T47D (cell line): ENCODE measurements at regions not wholly inside any gene's neighbourhood (a gene's known extent, or its start where the extent isn't known, plus 50 kb on each side); places are given as distances from the start of the nearest gene placed in this dataset.

Experiments
- DNase-seq, 2 experiments: peaks; one replicate each; pipeline versions ENCODE4 v3.0.0 to v3.0.0-alpha.2; 2011 to 2012; ENCODE audit warnings: low read depth in 1 of 2, low spot score in 1 of 2
- JUND ChIP-seq: IDR thresholded peaks from 2 replicates; pipeline ENCODE4 v1.6.1; 2012; ENCODE audit warnings: low read depth
- in situ Hi-C: cut with HindIII; loops from 2 replicates; pipeline ENCODE4 v1.10.0; 2016; ENCODE audit warnings: low sequenced_read_pairs, low pct_unique_long_range_greater_than_20kb

DNA sequence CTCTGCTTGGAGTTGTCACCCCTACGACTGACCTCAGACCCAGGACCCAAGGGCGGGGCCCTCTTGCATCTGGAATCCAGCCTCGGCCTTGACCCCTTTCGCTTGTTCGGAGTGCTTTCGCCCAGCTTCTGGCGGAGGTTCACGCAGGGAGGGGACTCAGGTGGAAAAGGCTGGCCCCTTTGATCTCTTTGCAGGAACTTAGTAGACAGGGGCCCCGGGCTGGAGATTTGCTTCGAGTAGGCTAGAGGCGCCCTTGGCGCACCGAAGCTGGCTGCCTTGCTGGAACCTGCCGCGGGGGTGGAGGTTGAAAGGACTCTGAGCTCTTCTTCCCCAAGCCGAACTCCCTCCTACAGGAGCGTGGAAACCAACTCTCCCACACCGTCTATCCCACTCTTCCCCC lies 255.1 kb downstream of the OTUD1 start:
- in situ Hi-C loops: no loop called here
- TF ChIP-seq JUND: no peak
- no peak for DNase-seq

DNA sequence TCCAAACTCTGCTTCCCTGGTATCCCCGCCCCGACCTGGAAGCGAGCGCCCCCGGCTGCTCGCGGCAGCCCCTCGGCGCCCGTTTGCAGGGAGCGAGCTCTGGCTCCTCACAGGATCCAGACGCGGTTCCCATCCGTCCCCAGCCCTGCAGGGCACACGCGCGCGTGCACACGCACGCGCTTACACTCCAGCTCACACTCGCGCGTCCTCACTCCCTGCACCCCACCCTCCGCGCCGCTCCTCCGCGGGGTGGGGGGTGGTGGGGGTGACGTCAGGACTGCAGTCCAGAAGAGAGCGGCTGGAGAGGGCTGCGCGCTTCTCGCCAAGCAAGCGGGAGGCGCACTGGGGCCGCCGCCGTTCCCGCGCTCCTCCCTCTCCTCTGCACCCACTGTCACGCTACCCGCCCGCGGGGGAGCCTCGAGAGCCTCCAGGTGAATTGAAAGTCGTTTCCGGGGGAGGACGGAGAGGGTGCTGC lies 255.6 kb downstream of the OTUD1 start:
- no peak for TF ChIP-seq JUND
- in situ Hi-C loops: no loop called here
- no peak for DNase-seq

DNA sequence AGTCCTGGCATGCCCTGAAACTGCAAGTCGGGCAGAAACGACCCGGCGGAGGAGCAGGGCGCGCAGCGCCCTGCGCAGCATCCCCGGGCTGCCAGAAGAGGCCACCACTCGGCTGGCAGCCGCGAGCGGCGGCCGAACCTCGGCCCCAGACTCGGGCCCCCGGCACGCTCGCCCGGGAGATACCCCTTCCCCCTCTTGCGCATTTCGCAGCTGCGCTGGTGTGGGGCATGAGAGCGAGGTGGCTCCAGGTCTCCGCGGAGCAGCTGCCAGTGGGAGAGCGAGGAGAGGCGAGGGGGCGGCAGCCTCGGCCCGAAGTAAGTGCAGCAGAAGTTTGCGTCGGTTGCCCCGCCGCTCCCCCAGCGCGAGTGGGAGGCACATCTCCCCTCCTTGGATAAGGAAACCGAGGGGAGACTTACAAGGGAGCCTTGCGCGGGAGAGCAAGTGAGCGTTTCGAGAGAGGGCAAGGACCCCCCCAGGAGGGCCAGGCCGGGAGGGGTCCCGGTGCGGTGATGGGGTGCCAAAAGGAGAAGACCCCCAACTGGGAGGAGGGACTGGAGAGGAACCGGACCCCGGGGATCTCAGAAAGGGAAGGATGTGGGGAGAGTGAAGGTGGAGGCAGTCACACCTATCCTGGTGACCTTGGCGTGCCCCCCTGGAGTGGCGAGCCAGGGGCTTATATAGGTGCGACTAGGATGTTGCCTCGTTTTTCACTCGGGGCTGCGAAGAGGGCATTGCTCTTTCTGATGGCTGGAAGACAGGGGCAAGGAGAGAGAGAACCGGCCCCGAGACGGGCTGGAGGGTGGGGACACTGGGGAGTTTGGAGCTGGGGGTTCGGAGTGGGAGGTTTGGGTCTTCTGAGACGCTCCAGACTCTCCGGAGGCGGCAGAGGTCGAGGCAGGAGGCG lies 256.3 kb downstream of the OTUD1 start:
- TF ChIP-seq JUND: no peak
- DNase-seq: no peak
- in situ Hi-C loops: no loop called here

DNA sequence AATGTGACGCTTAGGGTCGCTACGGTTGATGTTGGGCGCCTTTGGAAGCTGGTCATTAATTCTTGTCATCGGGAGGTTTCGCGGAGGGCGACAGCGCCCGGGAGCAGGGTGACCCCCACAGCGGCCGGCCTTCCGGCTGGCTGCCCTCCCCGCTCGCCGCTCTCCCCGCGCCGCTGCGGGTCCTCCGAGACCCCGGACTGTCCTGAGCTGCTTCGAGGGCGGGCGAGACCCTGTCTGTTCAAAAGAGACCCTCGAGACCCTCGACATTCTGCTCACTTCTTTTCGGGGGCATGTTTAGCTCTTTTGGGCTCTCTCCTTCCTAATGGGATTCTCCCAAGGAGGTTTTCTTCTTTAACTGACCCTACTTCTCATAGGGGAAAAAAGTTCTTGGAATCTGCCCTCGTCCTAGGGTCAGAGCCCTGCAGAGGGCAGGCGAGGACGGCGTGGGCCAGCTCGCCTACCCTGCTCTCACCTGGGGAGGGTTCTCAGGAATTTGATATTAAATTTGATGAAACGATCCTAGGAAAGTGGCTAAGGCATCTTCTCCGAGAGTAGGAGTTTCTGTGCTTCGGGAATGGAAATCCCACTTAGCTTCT lies 257.0 kb downstream of the OTUD1 start:
- no peak for DNase-seq
- in situ Hi-C loops: no loop called here
- no peak for TF ChIP-seq JUND

DNA sequence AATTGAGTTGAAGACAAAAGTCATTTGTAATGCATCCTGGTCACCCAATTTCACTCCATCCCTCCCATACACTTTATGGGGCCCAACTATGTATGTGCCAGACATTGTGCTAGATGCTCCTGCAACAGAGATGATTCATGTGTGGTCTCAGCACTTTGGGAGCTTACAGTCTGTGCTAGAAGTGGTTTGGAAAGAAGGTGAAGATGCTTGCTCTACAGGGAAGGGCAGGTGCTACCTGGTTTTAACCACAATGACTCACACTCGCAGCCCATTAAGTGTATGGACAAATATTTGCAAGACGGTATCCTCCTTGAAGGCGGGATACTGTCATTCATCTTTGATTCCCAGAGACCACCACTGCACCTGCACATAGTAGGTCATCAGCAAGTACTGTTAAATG lies 257.6 kb downstream of the OTUD1 start:
- no peak for TF ChIP-seq JUND
- peak in 1 of 2 experiments; percentile 35 for DNase-seq
- in situ Hi-C loops: no loop called here

DNA sequence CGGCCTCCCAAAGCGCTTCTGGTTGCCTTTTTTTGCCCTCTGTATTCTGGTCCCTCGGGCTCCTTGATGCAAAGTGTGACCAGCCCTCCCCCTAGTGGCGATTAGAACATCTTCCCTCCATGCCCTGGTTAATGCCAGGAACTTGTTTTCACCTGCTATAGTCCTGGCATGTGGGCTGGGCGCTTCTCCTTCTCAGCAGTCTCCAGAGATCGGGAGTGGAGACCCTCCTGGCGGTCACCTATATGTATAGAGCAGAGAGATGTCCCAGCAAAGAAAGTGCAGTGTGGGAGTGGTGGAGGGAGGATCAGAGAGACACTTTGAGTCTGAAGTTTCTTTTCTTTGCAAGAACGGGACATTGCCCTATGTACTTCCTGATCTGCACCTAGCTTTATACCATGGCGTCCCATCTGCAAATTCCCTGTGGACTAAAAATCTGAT lies 264.1 kb downstream of the OTUD1 start:
- no peak for TF ChIP-seq JUND
- peak; percentile 46 to 89 for DNase-seq
- in situ Hi-C loops: no loop called here

DNA sequence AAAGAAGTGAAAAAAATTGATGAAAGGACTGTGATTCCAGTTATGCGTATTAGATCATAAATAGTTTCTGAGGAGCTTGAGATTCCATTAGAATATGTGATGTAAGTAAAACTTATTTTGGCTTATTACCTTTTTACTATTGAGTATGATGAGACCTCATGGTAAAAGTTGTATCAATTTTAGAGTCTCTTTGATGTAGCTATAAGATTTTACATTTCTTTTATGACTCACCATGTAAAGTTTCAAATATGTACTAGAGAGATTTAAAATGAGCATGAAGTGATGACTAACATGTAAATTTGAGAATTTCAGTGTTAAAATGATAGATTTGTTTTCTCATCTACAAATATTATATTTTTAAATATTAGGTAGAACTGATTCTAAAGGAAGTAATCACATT lies 276.5 kb downstream of the OTUD1 start:
- DNase-seq: no peak
- no peak for TF ChIP-seq JUND
- in situ Hi-C loops: no loop called here

DNA sequence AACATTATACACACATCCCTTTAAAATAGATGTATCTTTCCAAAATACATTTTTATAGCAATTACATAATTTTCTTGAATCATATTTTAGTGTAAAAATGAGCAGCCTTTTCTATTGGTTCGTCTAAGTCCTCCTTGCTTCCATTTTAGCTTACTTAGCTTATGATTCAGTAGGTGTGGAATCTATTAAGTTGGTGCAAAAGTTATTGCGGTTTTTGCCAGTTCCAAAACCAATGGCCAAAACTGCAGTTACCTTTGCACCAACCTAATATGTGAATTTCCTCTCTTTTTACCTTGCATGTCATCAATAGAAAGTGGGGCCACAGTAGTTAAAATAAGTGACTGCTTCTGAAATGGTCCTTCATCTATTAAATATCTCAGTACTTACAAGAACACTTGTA lies 279.0 kb downstream of the OTUD1 start:
- in situ Hi-C loops: no loop called here
- no peak for TF ChIP-seq JUND
- no peak for DNase-seq

DNA sequence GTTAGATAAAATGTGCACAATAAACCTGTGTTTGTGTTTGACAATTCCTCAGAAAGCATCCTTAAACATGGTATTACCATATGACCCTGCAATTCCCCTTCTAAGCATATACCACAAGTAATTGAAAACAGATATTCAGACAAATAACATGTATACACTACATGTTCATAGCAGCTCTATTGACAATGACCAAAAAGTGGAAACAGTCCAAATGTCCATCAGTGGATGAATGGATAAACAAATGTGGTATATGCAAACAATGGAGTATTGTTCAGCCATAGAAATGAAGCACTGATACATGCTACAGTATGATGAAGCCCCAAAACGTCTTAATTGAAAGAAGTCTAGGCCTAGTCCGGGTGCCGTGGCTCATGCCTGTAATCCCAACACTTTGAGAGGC lies 280.1 kb downstream of the OTUD1 start:
- no peak for TF ChIP-seq JUND
- in situ Hi-C loops: no loop called here
- no peak for DNase-seq

DNA sequence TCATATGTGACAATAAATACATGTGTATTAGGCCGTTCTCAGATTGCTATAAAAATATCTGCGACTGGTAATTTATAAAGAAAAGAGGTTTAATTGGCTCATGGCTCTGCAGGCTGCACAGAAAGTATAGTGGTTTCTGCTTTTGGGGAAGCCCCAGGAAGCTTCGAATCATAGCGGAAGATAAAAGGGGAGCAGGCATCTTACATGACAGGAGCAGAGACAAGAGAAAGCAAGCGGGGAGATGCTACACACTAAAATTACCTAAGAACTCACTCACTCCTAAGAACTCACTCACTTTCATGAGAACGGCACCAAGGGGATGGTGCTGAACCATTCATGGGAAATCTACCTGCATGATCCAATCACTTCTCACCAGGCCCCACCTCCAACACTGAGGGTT lies 284.9 kb downstream of the OTUD1 start:
- TF ChIP-seq JUND: no peak
- in situ Hi-C loops: no loop called here
- no peak for DNase-seq

DNA sequence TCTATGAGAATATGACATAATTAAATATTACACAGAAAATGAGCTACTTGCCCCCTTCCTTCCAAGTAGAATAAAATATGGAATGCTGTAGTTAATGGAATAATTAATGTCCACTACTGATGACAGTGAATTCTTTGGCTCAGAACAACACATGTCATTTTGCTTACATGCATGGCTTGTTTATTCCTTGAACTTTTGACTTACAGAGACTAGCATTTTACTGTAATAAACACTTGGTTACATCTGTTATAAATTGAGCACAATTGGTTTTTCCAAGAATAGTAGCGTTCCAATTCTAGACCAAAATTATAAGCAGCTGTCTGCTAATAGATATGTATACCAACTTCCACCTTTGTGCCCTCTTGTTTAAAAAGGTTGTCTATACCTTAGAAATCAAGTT lies 286.7 kb downstream of the OTUD1 start:
- in situ Hi-C loops: no loop called here

DNA sequence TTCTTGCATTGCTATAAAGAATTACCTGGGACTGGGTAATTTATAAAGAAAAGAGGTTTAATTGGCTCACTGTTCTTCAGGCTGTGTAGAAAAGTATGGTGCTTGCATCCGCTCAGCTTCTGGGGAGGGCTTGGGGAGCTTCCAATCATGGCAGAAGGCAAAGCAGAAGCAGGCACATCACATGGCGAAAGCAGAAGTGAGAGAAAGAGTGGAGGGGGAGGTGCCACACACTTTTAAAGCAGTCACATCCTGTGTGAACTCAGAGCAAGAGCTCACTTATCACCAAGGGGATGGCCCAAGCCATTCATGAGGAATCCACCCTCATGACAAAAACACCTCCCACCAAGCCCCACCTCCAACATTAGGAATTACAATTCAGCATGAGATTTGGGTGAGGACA lies 303.5 kb downstream of the OTUD1 start:
- no peak for DNase-seq
- TF ChIP-seq JUND: no peak
- in situ Hi-C loops: no loop called here

More for the DNA sequence above, 286.7 kb downstream of the OTUD1 start:
- no peak for TF ChIP-seq JUND
- DNase-seq: no peak

DNA sequence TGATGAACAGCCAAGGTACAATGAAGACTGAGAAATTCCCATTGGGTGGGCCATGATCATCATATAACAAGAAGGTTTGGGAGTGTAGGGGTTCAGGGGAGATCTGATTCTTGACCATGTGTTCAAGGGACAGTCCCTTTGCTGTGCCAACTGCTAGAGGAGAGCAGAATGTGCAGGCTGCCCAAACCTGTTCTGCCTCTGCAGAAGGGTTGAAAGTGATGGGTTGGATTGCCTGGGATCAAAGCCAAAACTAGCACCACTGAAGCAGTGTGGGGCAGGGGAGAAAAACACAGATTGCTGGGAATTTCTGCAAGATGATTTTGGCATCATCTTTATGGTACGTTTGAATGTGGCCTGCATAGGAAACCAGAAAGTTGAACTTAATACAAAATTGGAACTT lies 303.9 kb downstream of the OTUD1 start:
- DNase-seq: peak in 1 of 2 experiments; percentile 74
- TF ChIP-seq JUND: no peak
- in situ Hi-C loops: no loop called here

DNA sequence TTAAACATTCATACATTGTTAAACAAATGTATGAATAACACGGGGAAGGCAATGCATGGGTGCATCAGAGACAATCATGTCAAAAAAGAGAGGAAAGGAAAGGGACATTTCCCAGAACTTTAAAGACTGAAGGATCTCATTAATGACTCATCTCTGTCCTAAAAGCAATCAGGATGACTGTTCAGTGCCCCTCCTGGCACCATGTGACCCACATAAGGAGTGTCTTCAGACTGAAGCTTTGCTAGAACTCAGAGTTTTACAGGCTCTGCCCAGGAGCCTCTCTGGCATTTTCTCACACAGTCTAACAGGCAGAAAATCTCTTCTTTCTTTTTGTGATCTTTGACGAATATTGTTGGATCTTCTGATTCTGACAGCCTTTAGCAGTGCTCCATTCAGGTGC lies 315.3 kb downstream of the OTUD1 start:
- in situ Hi-C loops: no loop called here

More for the DNA sequence above, 315.3 kb downstream of the OTUD1 start:
- TF ChIP-seq JUND: no peak
- DNase-seq: no peak
